Endothelial cell of hepatic sinusoid (primary cell): ENCODE measurements at regions not wholly inside any gene's neighbourhood (a gene's known extent, or its start where the extent isn't known, plus 50 kb on each side); places are given as distances from the start of the nearest gene placed in this dataset.

Experiments
- in situ Hi-C: cut with HindIII; loops from 2 replicates; pipeline ENCODE4 v1.10.0; 2017; ENCODE audit warnings: low sequenced_read_pairs

GRCh38 chr20:39632757-39633156 lies 670.6 kb downstream of the DHX35 start:
- in situ Hi-C loops, result no loop called here

- in situ Hi-C loops, result no loop called here
These were observed 670.0 kb downstream of the DHX35 start for GRCh38 chr20:39632176-39632575.

- in situ Hi-C loops, result no loop called here
These were observed 669.4 kb downstream of the DHX35 start for GRCh38 chr20:39631557-39631956.

GRCh38 chr20:39630215-39630908 lies 668.2 kb downstream of the DHX35 start:
- in situ Hi-C loops, result no loop called here

GRCh38 chr20:39627765-39628164 lies 665.6 kb downstream of the DHX35 start:
- in situ Hi-C loops, result no loop called here

- in situ Hi-C loops, result no loop called here
These were observed 662.2 kb downstream of the DHX35 start for GRCh38 chr20:39624316-39624715.

GRCh38 chr20:39623584-39624234 lies 661.6 kb downstream of the DHX35 start:
- in situ Hi-C loops, result no loop called here

- in situ Hi-C loops, result no loop called here
These were observed 657.2 kb downstream of the DHX35 start for GRCh38 chr20:39619271-39619785.

- in situ Hi-C loops, result no loop called here
These were observed 649.8 kb downstream of the DHX35 start for GRCh38 chr20:39611901-39612300.

GRCh38 chr20:39607141-39607540 lies 645.0 kb downstream of the DHX35 start:
- in situ Hi-C loops, result no loop called here

- in situ Hi-C loops, result no loop called here
These were observed 643.8 kb downstream of the DHX35 start for GRCh38 chr20:39605908-39606307.

GRCh38 chr20:39605361-39605760 lies 643.2 kb downstream of the DHX35 start:
- in situ Hi-C loops, result no loop called here

- in situ Hi-C loops, result no loop called here
These were observed 641.1 kb downstream of the DHX35 start for GRCh38 chr20:39603219-39603618.

- in situ Hi-C loops, result no loop called here
These were observed 640.5 kb downstream of the DHX35 start for GRCh38 chr20:39602649-39603048.

- in situ Hi-C loops, result no loop called here
These were observed 638.7 kb downstream of the DHX35 start for GRCh38 chr20:39600871-39601270.

GRCh38 chr20:39600156-39600555 lies 638.0 kb downstream of the DHX35 start:
- in situ Hi-C loops, result no loop called here

GRCh38 chr20:39596554-39596953 lies 634.4 kb downstream of the DHX35 start:
- in situ Hi-C loops, result no loop called here

- in situ Hi-C loops, result no loop called here
These were observed 630.2 kb downstream of the DHX35 start for GRCh38 chr20:39592371-39592770.

GRCh38 chr20:39588148-39588757 lies 626.1 kb downstream of the DHX35 start:
- in situ Hi-C loops, result no loop called here

- in situ Hi-C loops, result no loop called here
These were observed 618.9 kb downstream of the DHX35 start for GRCh38 chr20:39581034-39581433.

- in situ Hi-C loops, result no loop called here
These were observed 614.6 kb downstream of the DHX35 start for GRCh38 chr20:39576771-39577170.

GRCh38 chr20:39574061-39574460 lies 611.9 kb downstream of the DHX35 start:
- in situ Hi-C loops, result no loop called here
